Fibroblast of pulmonary artery (primary cell): ENCODE measurements at regions not wholly inside any gene's neighbourhood (a gene's known extent, or its start where the extent isn't known, plus 50 kb on each side); places are given as distances from the start of the nearest gene placed in this dataset.

Experiments used
- DNase-seq: peaks from one replicate; pipeline ENCODE4 v3.0.0-alpha.2; 2010; ENCODE audit warnings: low read depth
- H3K4me3 ChIP-seq: replicated peaks from 2 replicates; pipeline ENCODE4 v1.5.1; 2011; ENCODE audit warnings: low read depth, mild to moderate bottlenecking, control low read depth, low read length, moderate library complexity
- TF ChIP-seq, protein P1 (sequence below): IDR thresholded peaks from 2 replicates; pipeline ENCODE4 v1.5.1; 2011; ENCODE audit warnings: mild to moderate bottlenecking, control low read depth, low read length, inconsistent platforms; ENCODE audit errors: missing control alignments

DNA sequence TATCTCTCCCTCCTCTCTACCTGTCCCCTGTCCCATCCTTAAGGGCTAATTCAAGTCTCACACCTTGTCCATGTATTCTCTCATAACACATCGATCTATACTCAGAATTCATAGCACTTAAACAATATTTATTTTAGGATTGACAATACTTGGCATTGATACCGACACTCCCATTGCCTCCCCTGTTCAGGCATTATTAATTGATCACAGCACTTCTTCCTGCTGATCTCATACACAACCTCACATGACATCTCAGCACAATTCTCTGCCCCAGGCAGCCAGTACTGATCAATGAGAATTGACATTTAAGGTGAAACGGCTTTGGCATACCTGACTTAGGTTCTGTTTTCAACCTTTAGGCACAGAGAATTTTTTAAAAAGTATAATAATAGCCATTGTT is 582.4 kb upstream of the BRINP1 start:
- TF ChIP-seq, protein P1, sequence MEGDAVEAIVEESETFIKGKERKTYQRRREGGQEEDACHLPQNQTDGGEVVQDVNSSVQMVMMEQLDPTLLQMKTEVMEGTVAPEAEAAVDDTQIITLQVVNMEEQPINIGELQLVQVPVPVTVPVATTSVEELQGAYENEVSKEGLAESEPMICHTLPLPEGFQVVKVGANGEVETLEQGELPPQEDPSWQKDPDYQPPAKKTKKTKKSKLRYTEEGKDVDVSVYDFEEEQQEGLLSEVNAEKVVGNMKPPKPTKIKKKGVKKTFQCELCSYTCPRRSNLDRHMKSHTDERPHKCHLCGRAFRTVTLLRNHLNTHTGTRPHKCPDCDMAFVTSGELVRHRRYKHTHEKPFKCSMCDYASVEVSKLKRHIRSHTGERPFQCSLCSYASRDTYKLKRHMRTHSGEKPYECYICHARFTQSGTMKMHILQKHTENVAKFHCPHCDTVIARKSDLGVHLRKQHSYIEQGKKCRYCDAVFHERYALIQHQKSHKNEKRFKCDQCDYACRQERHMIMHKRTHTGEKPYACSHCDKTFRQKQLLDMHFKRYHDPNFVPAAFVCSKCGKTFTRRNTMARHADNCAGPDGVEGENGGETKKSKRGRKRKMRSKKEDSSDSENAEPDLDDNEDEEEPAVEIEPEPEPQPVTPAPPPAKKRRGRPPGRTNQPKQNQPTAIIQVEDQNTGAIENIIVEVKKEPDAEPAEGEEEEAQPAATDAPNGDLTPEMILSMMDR, result no peak
- H3K4me3 ChIP-seq, result no peak overlapping the region
- DNase-seq, result no peak

- DNase-seq, result no peak
- TF ChIP-seq, protein P1, result no peak
These were observed 581.9 kb upstream of the BRINP1 start for GRCh38 chr9:119951090-119951489.

GRCh38 chr9:119945686-119946085 is 576.5 kb upstream of the BRINP1 start:
- no peak overlapping the region for H3K4me3 ChIP-seq
- TF ChIP-seq, protein P1, result no peak
- DNase-seq, result no peak

More at GRCh38 chr9:119951090-119951489, 581.9 kb upstream of the BRINP1 start:
- no peak overlapping the region for H3K4me3 ChIP-seq

DNA sequence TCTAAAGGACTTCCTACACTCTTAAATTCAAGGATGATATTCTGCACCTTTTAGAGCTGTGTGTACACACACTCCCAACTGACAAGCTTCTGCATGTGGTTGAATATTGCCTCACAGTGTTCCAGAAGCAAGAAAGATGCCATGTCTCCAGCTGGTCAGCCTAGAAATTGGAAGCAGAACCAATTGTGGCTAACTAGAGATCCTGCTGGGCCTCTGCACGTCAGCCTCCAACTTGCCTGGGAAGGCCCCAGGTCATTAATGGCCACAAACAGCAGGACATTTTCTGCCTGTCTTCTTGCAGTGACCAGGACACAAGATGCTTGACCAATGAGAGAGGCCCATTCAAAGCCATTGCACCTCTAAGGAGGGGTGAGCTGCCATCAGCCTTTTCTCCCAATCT is 571.9 kb upstream of the BRINP1 start:
- TF ChIP-seq, protein P1, result no peak
- no peak overlapping the region for H3K4me3 ChIP-seq
- DNase-seq, result no peak

DNA sequence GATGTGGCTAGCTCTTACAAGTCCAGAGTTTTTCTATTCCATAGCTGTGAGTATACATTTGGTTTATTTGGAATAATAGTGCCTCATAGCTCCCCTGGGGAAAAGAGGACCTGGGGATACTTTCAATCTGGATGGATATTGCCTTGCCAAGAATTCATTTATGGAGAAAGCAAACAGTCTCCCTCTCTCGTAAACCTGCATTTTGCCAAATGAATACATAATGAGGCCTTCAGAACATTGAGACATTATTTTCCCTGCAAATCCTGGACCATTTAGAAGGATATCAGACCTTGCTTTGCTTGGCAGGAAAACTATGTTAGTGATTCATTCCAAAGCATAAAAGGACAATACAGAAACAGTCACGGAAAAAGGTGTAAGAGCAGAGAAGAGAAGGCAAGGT is 569.6 kb upstream of the BRINP1 start:
- H3K4me3 ChIP-seq, result no peak overlapping the region
- TF ChIP-seq, protein P1, result no peak

GRCh38 chr9:119934497-119934896 is 565.3 kb upstream of the BRINP1 start:
- H3K4me3 ChIP-seq, result no peak overlapping the region
- TF ChIP-seq, protein P1, result no peak
- no peak for DNase-seq

More for the DNA sequence above, 569.6 kb upstream of the BRINP1 start:
- DNase-seq, result no peak

- no peak for DNase-seq
- TF ChIP-seq, protein P1, result no peak
- no peak overlapping the region for H3K4me3 ChIP-seq
These were observed 564.0 kb upstream of the BRINP1 start for GRCh38 chr9:119933191-119933590.
